ENCODE measurements at regions not wholly inside any gene's neighbourhood (a gene's known extent, or its start where the extent isn't known, plus 50 kb on each side); places are given as distances from the start of the nearest gene placed in this dataset.
"Not testable (repeated sequence)": the region's sequence is repeated elsewhere in the genome, so short reads cannot be mapped to it uniquely, and the experiment has no call there.

- H3K4me3 ChIP-seq (ENCODE audit: low read length in 2 of 2), result no peak overlapping the region
- H3K4me1 ChIP-seq (ENCODE audit: control insufficient read depth in 2 of 2, insufficient read depth in 2 of 2, low read length in 2 of 2), result no peaks in the 10 kb centered on the region
- H3K27me3 ChIP-seq (ENCODE audit: control insufficient read depth in 2 of 2, insufficient read depth in 2 of 2, low read length in 2 of 2), result no peaks in the 10 kb centered on the region
- no peaks in the 10 kb centered on the region for H3K36me3 ChIP-seq (ENCODE audit: control insufficient read depth in 2 of 2, insufficient read depth in 2 of 2, low read length in 2 of 2)
- H3K9ac ChIP-seq (ENCODE audit: low read depth in 1 of 2, low read length in 2 of 2), result no peak overlapping the region
- no peaks in the 10 kb centered on the region for H3K9me3 ChIP-seq (ENCODE audit: control insufficient read depth in 2 of 2, low read length in 2 of 2)
- no peak overlapping the region for H3K27ac ChIP-seq (ENCODE audit: low read depth in 2 of 2, low read length in 2 of 2)
Observed at GRCh38 chr4:59712470-59712869, 1487.7 kb upstream of the ADGRL3 start.

GRCh38 chr4:59724286-59724685, 1475.8 kb upstream of the ADGRL3 start:
- H3K27me3 ChIP-seq (ENCODE audit: control insufficient read depth in 2 of 2, insufficient read depth in 2 of 2, low read length in 2 of 2); H3K9me3 ChIP-seq (ENCODE audit: control insufficient read depth in 2 of 2, low read length in 2 of 2); H3K4me1 ChIP-seq (ENCODE audit: control insufficient read depth in 2 of 2, insufficient read depth in 2 of 2, low read length in 2 of 2); H3K27ac ChIP-seq (ENCODE audit: low read depth in 2 of 2, low read length in 2 of 2); H3K9ac ChIP-seq (ENCODE audit: low read depth in 1 of 2, low read length in 2 of 2); H3K36me3 ChIP-seq (ENCODE audit: control insufficient read depth in 2 of 2, insufficient read depth in 2 of 2, low read length in 2 of 2); H3K4me3 ChIP-seq (ENCODE audit: low read length in 2 of 2): not testable (repeated sequence)

- Histone ChIP-seq H3K9me3 (ENCODE audit: control insufficient read depth in 2 of 2, low read length in 2 of 2) (no peaks in the 10 kb centered on the region), H3K36me3 (ENCODE audit: control insufficient read depth in 2 of 2, insufficient read depth in 2 of 2, low read length in 2 of 2) (no peaks in the 10 kb centered on the region), H3K27ac (ENCODE audit: low read depth in 2 of 2, low read length in 2 of 2) (no peak overlapping the region), H3K4me3 (ENCODE audit: low read length in 2 of 2) (no peak overlapping the region), H3K27me3 (ENCODE audit: control insufficient read depth in 2 of 2, insufficient read depth in 2 of 2, low read length in 2 of 2) (no peaks in the 10 kb centered on the region), H3K4me1 (ENCODE audit: control insufficient read depth in 2 of 2, insufficient read depth in 2 of 2, low read length in 2 of 2) (no peaks in the 10 kb centered on the region), H3K9ac (ENCODE audit: low read depth in 1 of 2, low read length in 2 of 2) (no peak overlapping the region)
Observed at GRCh38 chr4:59727745-59728144, 1472.4 kb upstream of the ADGRL3 start.

- Histone ChIP-seq H3K27ac (ENCODE audit: low read depth in 2 of 2, low read length in 2 of 2) (no peak overlapping the region), H3K27me3 (ENCODE audit: control insufficient read depth in 2 of 2, insufficient read depth in 2 of 2, low read length in 2 of 2) (no peaks in the 10 kb centered on the region), H3K36me3 (ENCODE audit: control insufficient read depth in 2 of 2, insufficient read depth in 2 of 2, low read length in 2 of 2) (no peaks in the 10 kb centered on the region), H3K9ac (ENCODE audit: low read depth in 1 of 2, low read length in 2 of 2) (no peak overlapping the region), H3K4me1 (ENCODE audit: control insufficient read depth in 2 of 2, insufficient read depth in 2 of 2, low read length in 2 of 2) (no peaks in the 10 kb centered on the region), H3K9me3 (ENCODE audit: control insufficient read depth in 2 of 2, low read length in 2 of 2) (no peaks in the 10 kb centered on the region), H3K4me3 (ENCODE audit: low read length in 2 of 2) (no peak overlapping the region)
Observed at GRCh38 chr4:59728496-59728895, 1471.6 kb upstream of the ADGRL3 start.

GRCh38 chr4:59729321-59729720, 1470.8 kb upstream of the ADGRL3 start:
- Histone ChIP-seq H3K9me3 (ENCODE audit: control insufficient read depth in 2 of 2, low read length in 2 of 2) (no peaks in the 10 kb centered on the region), H3K9ac (ENCODE audit: low read depth in 1 of 2, low read length in 2 of 2) (no peak overlapping the region), H3K4me1 (ENCODE audit: control insufficient read depth in 2 of 2, insufficient read depth in 2 of 2, low read length in 2 of 2) (no peaks in the 10 kb centered on the region), H3K4me3 (ENCODE audit: low read length in 2 of 2) (no peak overlapping the region), H3K36me3 (ENCODE audit: control insufficient read depth in 2 of 2, insufficient read depth in 2 of 2, low read length in 2 of 2) (no peaks in the 10 kb centered on the region), H3K27me3 (ENCODE audit: control insufficient read depth in 2 of 2, insufficient read depth in 2 of 2, low read length in 2 of 2) (no peaks in the 10 kb centered on the region), H3K27ac (ENCODE audit: low read depth in 2 of 2, low read length in 2 of 2) (no peak overlapping the region)

- Histone ChIP-seq H3K9me3 (ENCODE audit: control insufficient read depth in 2 of 2, low read length in 2 of 2) (no peaks in the 10 kb centered on the region), H3K27ac (ENCODE audit: low read depth in 2 of 2, low read length in 2 of 2) (no peak overlapping the region), H3K4me1 (ENCODE audit: control insufficient read depth in 2 of 2, insufficient read depth in 2 of 2, low read length in 2 of 2) (no peaks in the 10 kb centered on the region), H3K27me3 (ENCODE audit: control insufficient read depth in 2 of 2, insufficient read depth in 2 of 2, low read length in 2 of 2) (no peaks in the 10 kb centered on the region), H3K4me3 (ENCODE audit: low read length in 2 of 2) (no peak overlapping the region), H3K36me3 (ENCODE audit: control insufficient read depth in 2 of 2, insufficient read depth in 2 of 2, low read length in 2 of 2) (no peaks in the 10 kb centered on the region), H3K9ac (ENCODE audit: low read depth in 1 of 2, low read length in 2 of 2) (no peak overlapping the region)
Observed at GRCh38 chr4:59748433-59748832, 1451.7 kb upstream of the ADGRL3 start.

- no peak overlapping the region for H3K27ac ChIP-seq (ENCODE audit: low read depth in 2 of 2, low read length in 2 of 2)
- H3K4me3 ChIP-seq (ENCODE audit: low read length in 2 of 2), result no peak overlapping the region
- no peaks in the 10 kb centered on the region for H3K27me3 ChIP-seq (ENCODE audit: control insufficient read depth in 2 of 2, insufficient read depth in 2 of 2, low read length in 2 of 2)
- no peaks in the 10 kb centered on the region for H3K4me1 ChIP-seq (ENCODE audit: control insufficient read depth in 2 of 2, insufficient read depth in 2 of 2, low read length in 2 of 2)
- H3K9me3 ChIP-seq (ENCODE audit: control insufficient read depth in 2 of 2, low read length in 2 of 2), result peaks cover 0 to 2% of the 10 kb centered on the region in 2 donors
- H3K9ac ChIP-seq (ENCODE audit: low read depth in 1 of 2, low read length in 2 of 2), result no peak overlapping the region
- H3K36me3 ChIP-seq (ENCODE audit: control insufficient read depth in 2 of 2, insufficient read depth in 2 of 2, low read length in 2 of 2), result no peaks in the 10 kb centered on the region
Observed at GRCh38 chr4:59759082-59759825, 1440.9 kb upstream of the ADGRL3 start.

- Histone ChIP-seq H3K4me3 (ENCODE audit: low read length in 2 of 2) (no peak overlapping the region), H3K36me3 (ENCODE audit: control insufficient read depth in 2 of 2, insufficient read depth in 2 of 2, low read length in 2 of 2) (no peaks in the 10 kb centered on the region), H3K9me3 (ENCODE audit: control insufficient read depth in 2 of 2, low read length in 2 of 2) (peaks cover 0 to 2% of the 10 kb centered on the region in 2 donors), H3K27me3 (ENCODE audit: control insufficient read depth in 2 of 2, insufficient read depth in 2 of 2, low read length in 2 of 2) (no peaks in the 10 kb centered on the region), H3K27ac (ENCODE audit: low read depth in 2 of 2, low read length in 2 of 2) (no peak overlapping the region), H3K4me1 (ENCODE audit: control insufficient read depth in 2 of 2, insufficient read depth in 2 of 2, low read length in 2 of 2) (no peaks in the 10 kb centered on the region), H3K9ac (ENCODE audit: low read depth in 1 of 2, low read length in 2 of 2) (no peak overlapping the region)
Observed at GRCh38 chr4:59762344-59762743, 1437.8 kb upstream of the ADGRL3 start.

- H3K9ac ChIP-seq (ENCODE audit: low read depth in 1 of 2, low read length in 2 of 2), result no peak overlapping the region
- no peaks in the 10 kb centered on the region for H3K36me3 ChIP-seq (ENCODE audit: control insufficient read depth in 2 of 2, insufficient read depth in 2 of 2, low read length in 2 of 2)
- no peaks in the 10 kb centered on the region for H3K27me3 ChIP-seq (ENCODE audit: control insufficient read depth in 2 of 2, insufficient read depth in 2 of 2, low read length in 2 of 2)
- H3K9me3 ChIP-seq (ENCODE audit: control insufficient read depth in 2 of 2, low read length in 2 of 2), result no peaks in the 10 kb centered on the region
- H3K4me1 ChIP-seq (ENCODE audit: control insufficient read depth in 2 of 2, insufficient read depth in 2 of 2, low read length in 2 of 2), result no peaks in the 10 kb centered on the region
- no peak overlapping the region for H3K27ac ChIP-seq (ENCODE audit: low read depth in 2 of 2, low read length in 2 of 2)
- no peak overlapping the region for H3K4me3 ChIP-seq (ENCODE audit: low read length in 2 of 2)
Observed at GRCh38 chr4:59770601-59771264, 1429.4 kb upstream of the ADGRL3 start.

GRCh38 chr4:59772641-59773139, 1427.4 kb upstream of the ADGRL3 start:
- Histone ChIP-seq H3K27ac (ENCODE audit: low read depth in 2 of 2, low read length in 2 of 2) (no peak overlapping the region), H3K27me3 (ENCODE audit: control insufficient read depth in 2 of 2, insufficient read depth in 2 of 2, low read length in 2 of 2) (no peaks in the 10 kb centered on the region), H3K9me3 (ENCODE audit: control insufficient read depth in 2 of 2, low read length in 2 of 2) (no peaks in the 10 kb centered on the region), H3K36me3 (ENCODE audit: control insufficient read depth in 2 of 2, insufficient read depth in 2 of 2, low read length in 2 of 2) (no peaks in the 10 kb centered on the region), H3K4me1 (ENCODE audit: control insufficient read depth in 2 of 2, insufficient read depth in 2 of 2, low read length in 2 of 2) (no peaks in the 10 kb centered on the region), H3K9ac (ENCODE audit: low read depth in 1 of 2, low read length in 2 of 2) (no peak overlapping the region), H3K4me3 (ENCODE audit: low read length in 2 of 2) (no peak overlapping the region)

All from mucosa of rectum (tissue), 2 donors.